ENCODE measurements at regions not wholly inside any gene's neighbourhood (a gene's known extent, or its start where the extent isn't known, plus 50 kb on each side); places are given as distances from the start of the nearest gene placed in this dataset.

GRCh38 chr20:4593149-4593525 is 93.1 kb upstream of the PRNP start:
- DNase-seq (ENCODE audit: unreplicated experiment), result no peak
- ChIA-PET CTCF (interaction anchor here (0.6 to 2.6 kb wide), 19 partner anchors 10 to 485 kb away, joined by 3 to 9 read pairs (median 4); no protein-coding TSS in a partner anchor), POLR2A (no interaction called here)
- no TSS peak for BruUV-seq (replicated peaks)
- Mint-ChIP-seq H3K27ac (ENCODE audit: low read depth, unreplicated experiment) (no peak overlapping the region), H3K27me3 (ENCODE audit: insufficient read depth, unreplicated experiment) (no peaks in the 10 kb centered on the region), H3K4me1 (ENCODE audit: insufficient read depth, unreplicated experiment) (no peaks in the 10 kb centered on the region), H3K9me3 (ENCODE audit: unreplicated experiment) (no peaks in the 10 kb centered on the region), H3K4me3 (ENCODE audit: unreplicated experiment) (peak overlapping the region; percentile 35), H3K36me3 (ENCODE audit: insufficient read depth, unreplicated experiment) (no peaks in the 10 kb centered on the region)
- intact Hi-C loops (cut with micrococcal nuclease), result no loop called here
- no peak for TF ChIP-seq CTCF (IDR thresholded peaks at IDR 0.05; ENCODE audit: unreplicated experiment)

GRCh38 chr20:4592316-4593148 is 93.7 kb upstream of the PRNP start:
- intact Hi-C loops (cut with micrococcal nuclease), result no loop called here
- Mint-ChIP-seq H3K27ac (ENCODE audit: low read depth, unreplicated experiment) (no peak overlapping the region), H3K36me3 (ENCODE audit: insufficient read depth, unreplicated experiment) (no peaks in the 10 kb centered on the region), H3K4me1 (ENCODE audit: insufficient read depth, unreplicated experiment) (no peaks in the 10 kb centered on the region), H3K27me3 (ENCODE audit: insufficient read depth, unreplicated experiment) (no peaks in the 10 kb centered on the region), H3K4me3 (ENCODE audit: unreplicated experiment) (peak overlapping the region; percentile 35), H3K9me3 (ENCODE audit: unreplicated experiment) (no peaks in the 10 kb centered on the region)
- ChIA-PET CTCF (interaction anchor here (0.6 to 2.6 kb wide), 27 partner anchors 11 to 530 kb away, joined by 3 to 9 read pairs (median 4); no protein-coding TSS in a partner anchor), POLR2A (no interaction called here)
- BruUV-seq (replicated peaks), result no TSS peak
- TF ChIP-seq CTCF (IDR thresholded peaks at IDR 0.05; ENCODE audit: unreplicated experiment), result peak; percentile 98
- DNase-seq (ENCODE audit: unreplicated experiment), result peak; percentile 34

GRCh38 chr20:4591975-4592315 is 94.3 kb upstream of the PRNP start:
- DNase-seq (ENCODE audit: unreplicated experiment), result no peak
- Mint-ChIP-seq H3K4me1 (ENCODE audit: insufficient read depth, unreplicated experiment) (no peaks in the 10 kb centered on the region), H3K27me3 (ENCODE audit: insufficient read depth, unreplicated experiment) (no peaks in the 10 kb centered on the region), H3K27ac (ENCODE audit: low read depth, unreplicated experiment) (no peak overlapping the region), H3K36me3 (ENCODE audit: insufficient read depth, unreplicated experiment) (peaks cover 4% of the 10 kb centered on the region), H3K4me3 (ENCODE audit: unreplicated experiment) (no peak overlapping the region), H3K9me3 (ENCODE audit: unreplicated experiment) (no peaks in the 10 kb centered on the region)
- POLR2A ChIA-PET, result no interaction called here
- BruUV-seq (replicated peaks), result no TSS peak
- intact Hi-C loops (cut with micrococcal nuclease), result no loop called here
- CTCF ChIA-PET, result interaction anchor here (0.6 to 2.6 kb wide), 25 partner anchors 11 to 725 kb away, joined by 3 to 9 read pairs (median 3); no protein-coding TSS in a partner anchor
- no peak for TF ChIP-seq CTCF (IDR thresholded peaks at IDR 0.05; ENCODE audit: unreplicated experiment)

GRCh38 chr20:4585758-4586157 is 100.5 kb upstream of the PRNP start:
- ChIA-PET POLR2A (interaction anchor here (0.5 to 0.7 kb wide), 2 partner anchors 211 to 376 kb away, joined by 3 read pairs; no protein-coding TSS in a partner anchor), CTCF (interaction anchor here (0.6 to 1.5 kb wide), 3 partner anchors 8 to 477 kb away, joined by 3 to 4 read pairs (median 3); no protein-coding TSS in a partner anchor)
- H3K36me3 Mint-ChIP-seq (ENCODE audit: insufficient read depth, unreplicated experiment), result peaks cover 5% of the 10 kb centered on the region
- no TSS peak for BruUV-seq (replicated peaks)
- peaks cover 8% of the 10 kb centered on the region for H3K9me3 Mint-ChIP-seq (ENCODE audit: unreplicated experiment)
- H3K4me3 Mint-ChIP-seq (ENCODE audit: unreplicated experiment), result no peak overlapping the region
- no peak for TF ChIP-seq CTCF (IDR thresholded peaks at IDR 0.05; ENCODE audit: unreplicated experiment)
- H3K27ac Mint-ChIP-seq (ENCODE audit: low read depth, unreplicated experiment), result peak overlapping the region; percentile 18
- intact Hi-C loops (cut with micrococcal nuclease), result loop anchor here (5.0 kb wide), 1 partner anchor 393 kb away; no protein-coding TSS in a partner anchor
- peaks cover 4% of the 10 kb centered on the region for H3K4me1 Mint-ChIP-seq (ENCODE audit: insufficient read depth, unreplicated experiment)
- no peak for DNase-seq (ENCODE audit: unreplicated experiment)
- no peaks in the 10 kb centered on the region for H3K27me3 Mint-ChIP-seq (ENCODE audit: insufficient read depth, unreplicated experiment)

Data from MCF 10A (cell line).